CD4-positive, alpha-beta T cell treated with Interferon alpha-2 for 1 hour (primary cell): ENCODE measurements at regions not wholly inside any gene's neighbourhood (a gene's known extent, or its start where the extent isn't known, plus 50 kb on each side); places are given as distances from the start of the nearest gene placed in this dataset.
"Not testable (repeated sequence)": the region's sequence is repeated elsewhere in the genome, so short reads cannot be mapped to it uniquely, and the experiment has no call there.

Experiments used
- DNase-seq, 2 donors: peaks; one replicate each; pipeline ENCODE4 v3.0.0-alpha.2; 2020 to 2022

DNA sequence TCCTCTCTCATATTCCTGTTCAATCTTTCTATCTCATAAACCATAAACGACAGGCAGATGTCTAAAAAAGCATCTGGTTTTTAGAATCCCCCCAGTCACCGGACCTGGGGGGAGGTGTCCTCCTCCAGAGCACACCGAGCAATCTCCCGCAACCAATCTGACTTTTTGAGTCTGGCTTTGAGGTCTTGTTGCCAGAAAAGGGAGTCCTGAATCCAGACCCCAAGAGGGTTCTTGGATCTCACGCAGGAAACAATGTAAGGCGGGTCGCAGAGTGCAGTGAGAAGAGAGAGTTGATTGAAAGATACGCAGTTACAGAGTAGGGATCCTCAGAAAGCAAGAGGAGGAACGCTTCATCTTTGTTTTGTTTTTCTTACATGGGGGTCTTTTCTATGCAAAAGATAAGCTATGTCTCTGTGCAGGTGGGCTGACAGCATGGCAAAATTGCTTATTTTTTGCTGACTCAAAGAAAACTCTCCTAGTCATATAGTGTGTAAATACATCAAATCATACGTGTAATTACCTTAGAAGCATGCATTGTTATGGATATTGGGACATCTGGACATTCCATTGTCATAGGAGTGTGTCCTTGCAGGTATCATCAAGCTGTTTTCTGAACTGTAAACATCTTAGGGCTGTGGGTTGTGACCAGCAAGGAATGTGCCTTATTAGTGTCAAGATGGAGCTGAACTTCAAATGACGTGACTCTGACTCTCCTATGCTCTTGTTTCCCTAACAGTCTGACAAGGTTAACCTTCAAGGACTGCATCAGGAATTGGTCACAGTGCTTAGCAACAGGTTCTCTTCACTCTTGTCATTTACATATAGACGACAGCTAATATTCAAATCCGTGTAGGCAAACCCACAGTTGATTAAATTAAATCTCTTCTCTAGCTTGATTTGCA is 159.3 kb upstream of the DAPK1 start:
- no peak for DNase-seq

DNA sequence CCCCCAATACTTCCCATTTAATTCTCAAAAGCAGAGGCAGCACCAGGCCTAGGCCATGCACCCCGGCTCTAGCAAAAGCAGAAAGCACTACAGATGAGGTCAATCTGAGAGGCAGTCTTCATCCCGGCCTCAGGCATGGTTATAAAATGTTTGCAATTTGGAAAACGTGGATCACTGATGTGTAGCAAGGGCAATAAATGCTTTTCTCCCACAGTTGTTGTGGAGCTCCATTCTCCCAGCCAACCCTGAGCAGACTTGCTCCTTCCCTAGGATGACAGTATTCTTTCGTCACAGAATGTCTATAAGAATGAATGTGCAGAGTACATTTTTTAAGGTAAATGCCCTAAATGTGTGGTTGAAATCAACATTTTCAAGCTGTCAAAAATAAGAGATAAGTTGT is 157.3 kb upstream of the DAPK1 start:
- no peak for DNase-seq

DNA sequence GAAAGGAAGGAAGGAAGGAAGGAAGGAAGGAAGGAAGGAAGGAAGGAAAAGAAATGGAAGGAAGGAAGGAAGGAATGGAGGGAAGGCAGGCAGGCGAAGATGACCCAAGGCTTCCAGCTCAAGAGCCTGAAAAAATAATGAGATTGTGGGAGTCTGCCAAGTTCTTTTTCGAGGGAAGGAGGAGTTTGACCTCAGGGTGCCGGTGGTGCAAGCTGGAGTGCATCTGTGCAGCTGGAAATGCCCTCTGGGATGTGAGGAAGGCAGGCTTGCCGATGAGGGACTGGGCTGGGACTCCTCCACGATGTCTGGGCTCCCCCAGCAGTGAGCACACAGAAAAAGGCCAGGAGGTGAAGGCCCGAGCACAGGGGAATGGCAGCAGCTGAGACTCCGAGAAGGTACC is 154.9 kb upstream of the DAPK1 start:
- no peak for DNase-seq

DNA sequence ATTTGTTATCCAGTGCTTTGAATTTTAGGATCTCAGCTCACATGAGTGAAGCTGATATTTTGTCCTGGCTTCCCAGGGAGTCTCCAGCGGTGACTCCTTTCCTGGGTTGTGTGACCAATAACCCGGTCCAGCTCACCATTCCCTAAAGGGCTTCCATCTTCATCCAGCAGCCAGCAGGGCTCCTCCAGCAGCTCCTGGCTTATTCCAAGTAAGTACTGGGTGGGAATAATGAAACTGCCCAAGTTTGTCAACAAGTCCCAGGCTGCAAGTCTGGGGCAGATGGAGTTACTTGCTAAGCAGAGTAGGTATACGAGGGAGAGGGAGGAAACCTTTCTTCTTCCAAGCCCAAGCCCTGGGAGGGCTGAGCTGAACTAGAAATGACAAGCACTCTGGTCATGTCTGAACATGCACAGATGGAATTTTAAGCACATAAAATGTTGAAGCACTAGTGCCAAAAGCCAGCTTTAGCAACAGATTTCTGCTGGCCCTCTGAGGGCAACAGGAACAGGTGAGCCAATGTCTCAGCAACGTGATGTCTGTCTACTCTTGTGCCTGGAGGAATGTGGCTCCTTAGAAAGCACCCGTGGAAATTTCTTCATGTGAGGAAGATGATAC is 153.7 kb upstream of the DAPK1 start:
- no peak for DNase-seq

DNA sequence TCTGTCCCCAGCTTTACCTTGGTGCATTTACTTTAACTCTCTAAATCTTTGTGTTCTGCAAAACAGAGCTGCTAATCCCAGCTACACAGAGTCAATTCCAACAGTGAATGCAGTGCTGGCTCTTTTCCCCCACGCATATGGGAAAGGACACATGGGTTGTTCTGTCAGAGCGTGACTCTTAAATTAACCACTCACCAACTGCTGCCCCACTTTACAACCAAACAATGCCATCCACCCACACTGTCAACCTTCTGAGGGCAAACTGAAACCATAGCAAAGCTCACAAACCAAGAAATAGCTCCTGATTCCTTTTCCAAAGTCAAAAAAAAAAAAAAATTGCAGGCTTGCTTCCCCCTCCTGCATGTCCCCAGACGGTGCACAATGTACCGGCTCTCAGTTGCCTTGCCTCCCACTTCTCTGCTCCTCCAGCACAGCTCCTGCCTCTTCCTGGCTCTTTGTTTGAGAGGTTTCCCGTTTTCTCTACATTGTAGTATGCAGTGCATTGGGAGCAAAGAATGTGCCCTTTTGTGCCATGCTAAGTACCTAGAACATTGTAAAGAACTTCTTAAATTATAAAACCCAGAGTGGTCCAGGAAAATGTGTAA is 151.5 kb upstream of the DAPK1 start:
- no peak for DNase-seq

DNA sequence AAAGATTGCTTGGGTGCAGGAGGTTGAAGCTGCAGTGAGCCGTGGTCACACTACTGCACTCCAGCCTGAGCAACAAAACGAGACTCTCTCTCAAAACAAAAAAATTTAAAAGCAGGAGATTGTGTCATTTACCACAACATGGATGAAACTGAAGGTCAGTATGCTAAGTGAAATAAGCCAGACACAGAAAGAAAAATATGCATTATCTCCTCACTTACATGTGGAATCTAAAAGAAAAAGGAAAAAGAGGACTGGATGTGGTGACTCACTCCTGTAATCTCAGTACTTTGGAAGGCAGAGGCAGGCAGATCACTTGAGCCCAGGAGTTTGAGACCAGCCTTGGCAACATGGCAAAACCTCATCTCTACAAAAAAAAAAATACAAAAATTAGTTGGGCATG is 146.8 kb upstream of the DAPK1 start:
- DNase-seq, result no peak

DNA sequence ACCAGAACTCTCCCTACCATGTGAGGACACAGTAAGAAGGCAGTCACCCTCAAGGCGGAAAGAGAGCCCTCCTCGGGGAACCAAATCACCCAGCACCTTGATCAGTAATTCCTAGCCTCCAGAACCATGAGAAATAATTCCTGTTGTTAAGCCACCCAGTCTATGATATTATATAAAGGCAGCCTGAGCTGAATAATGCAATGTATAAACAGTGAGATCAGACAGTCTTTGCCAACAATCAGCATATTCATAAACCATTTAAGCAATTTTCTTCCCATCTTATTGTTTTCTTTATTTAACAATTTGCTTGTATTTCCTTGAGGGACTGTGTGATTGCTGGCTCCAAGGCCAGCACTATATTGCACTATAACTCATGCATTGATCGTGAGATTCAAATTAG is 144.4 kb upstream of the DAPK1 start:
- DNase-seq, result no peak

DNA sequence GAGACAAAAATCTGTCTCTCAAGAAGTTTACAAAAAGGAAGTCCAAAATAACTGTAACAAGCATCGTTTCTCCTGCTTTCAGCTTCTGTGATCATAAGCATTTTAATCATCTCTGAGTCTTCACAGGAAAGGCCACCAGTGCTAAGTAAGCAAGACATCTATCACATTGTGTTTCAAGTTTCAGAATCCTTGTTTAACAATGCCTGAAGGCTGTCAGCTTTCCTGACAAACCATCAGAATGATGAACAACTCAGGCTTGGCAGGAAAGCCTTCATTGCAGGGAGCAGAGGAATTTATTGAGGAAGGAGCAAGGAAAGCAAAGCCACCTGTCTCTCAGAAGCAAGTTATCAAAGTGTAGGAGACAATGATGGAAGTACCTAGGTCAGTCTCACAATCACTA is 143.5 kb upstream of the DAPK1 start:
- DNase-seq, result no peak

DNA sequence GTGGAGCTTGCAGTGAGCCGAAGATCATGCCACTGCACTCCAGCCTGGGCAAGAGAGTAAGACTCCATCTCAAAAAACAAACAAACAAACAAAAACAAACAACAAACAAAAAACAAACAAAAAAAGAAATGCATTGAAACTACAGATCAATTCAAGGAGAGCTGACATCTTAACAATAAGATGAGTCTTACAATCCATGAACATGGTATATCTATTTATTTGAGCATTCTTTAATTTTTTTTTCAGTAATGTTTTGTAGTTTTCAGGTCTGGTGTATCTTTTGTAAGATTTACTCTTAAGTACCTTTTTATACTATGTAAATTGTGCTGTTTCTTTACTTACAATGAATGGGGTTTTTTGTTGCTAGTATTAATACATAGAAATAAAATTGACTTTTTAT is 140.1 kb upstream of the DAPK1 start:
- DNase-seq, result no peak

DNA sequence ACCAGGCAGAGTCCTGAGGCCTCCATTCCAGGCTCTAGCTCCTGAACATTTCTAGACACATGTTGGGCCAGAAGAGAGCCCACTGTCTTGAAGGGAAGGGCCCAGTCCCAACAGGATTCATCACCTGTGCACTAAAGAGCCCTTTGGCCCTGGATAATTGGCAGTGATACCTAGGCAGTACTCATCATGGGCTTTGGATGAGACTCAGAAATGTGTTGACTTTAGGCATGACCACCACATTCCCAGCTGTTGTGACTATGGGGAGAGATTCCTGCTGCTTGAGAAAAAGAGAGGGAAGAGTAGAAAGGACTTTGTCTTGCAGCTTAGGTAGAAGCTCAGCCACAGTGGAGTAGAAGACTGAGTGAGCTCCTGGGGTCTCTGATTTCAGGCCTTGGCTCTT is 138.4 kb upstream of the DAPK1 start:
- no peak for DNase-seq

DNA sequence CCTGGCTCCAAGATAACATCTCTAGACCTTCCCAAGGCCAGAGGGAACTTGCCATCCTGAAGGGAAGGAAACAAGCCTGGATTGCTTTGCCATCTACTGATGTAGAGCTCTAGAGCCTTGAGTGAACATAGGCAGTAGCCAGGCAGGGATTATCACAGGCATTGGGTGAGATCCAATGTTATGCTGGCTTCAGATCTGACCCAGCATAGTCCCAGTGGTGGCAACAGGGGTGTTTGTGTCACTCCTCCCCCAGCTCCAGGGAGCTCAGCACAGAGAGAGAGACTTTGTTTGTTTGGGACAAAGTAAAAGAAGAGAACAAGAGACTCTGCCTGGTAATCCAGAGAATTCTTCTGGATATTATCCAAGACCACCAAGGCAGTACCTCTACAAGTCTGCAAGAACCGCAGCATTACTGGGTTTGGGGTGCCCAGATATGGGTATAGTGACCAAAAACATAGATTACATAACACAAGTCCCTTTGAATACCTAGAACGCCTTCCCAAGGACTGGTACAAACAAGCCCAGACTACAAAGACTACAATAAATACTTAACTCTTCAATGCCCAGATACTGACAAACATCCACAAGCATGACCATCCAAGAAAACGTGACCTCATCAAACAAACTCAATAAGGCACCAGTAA is 137.6 kb upstream of the DAPK1 start:
- DNase-seq, result no peak

DNA sequence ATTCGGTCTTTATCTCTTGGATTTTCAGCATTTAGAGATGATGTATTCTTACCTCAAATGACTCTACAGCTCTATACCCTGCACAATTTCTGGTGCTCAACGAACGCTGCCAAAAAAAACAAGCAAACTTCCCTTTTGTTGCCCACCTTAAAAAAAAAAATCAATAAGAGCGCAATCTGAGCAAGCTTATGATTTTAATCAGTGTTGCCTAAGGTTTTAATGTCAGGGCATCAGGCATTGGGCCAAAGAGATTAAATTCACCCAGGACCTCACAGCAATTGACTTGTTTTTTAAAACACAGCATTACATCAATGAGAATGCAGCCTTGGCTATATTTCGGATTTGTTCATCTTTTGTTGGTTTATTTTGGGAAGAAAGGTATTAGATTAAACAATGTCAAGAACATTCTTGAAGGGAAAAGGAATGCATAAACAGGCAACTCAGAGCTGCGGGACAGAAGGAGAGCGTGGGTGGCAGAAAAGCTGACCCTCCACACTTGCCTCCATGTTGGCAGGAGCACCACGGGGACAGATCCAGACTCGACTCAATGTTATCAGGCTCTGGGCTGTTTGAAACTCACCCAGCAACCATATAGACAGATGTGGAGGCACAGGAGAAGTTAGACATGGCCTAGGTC is 127.5 kb upstream of the DAPK1 start:
- no peak for DNase-seq

DNA sequence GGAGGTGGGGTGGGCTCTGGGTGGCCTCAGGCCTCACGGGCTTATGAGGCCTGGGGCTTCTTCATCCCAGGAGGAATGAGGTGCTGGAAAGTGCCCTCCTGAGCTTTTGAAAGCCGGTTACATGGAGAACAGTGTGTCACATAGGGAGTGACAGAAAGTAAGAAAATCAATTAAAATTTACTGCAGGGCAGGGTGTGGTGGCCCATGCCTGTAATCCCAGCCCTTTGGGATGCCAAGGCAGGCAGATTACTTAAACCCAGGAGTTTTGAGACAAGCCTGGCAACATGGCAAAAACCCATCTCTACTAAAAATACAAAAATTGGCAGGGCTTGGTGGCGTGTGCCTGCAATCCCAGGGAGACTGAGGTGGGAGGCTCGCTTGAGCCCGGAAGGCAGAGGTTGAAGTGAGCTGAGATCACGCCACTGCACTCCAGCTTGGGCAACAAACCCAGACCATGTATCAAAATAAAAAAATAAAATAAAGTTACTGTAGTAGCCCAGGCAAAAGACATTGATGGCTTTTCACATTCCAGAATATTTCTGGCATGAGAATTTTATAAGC is 125.8 kb upstream of the DAPK1 start:
- DNase-seq, result no peak

DNA sequence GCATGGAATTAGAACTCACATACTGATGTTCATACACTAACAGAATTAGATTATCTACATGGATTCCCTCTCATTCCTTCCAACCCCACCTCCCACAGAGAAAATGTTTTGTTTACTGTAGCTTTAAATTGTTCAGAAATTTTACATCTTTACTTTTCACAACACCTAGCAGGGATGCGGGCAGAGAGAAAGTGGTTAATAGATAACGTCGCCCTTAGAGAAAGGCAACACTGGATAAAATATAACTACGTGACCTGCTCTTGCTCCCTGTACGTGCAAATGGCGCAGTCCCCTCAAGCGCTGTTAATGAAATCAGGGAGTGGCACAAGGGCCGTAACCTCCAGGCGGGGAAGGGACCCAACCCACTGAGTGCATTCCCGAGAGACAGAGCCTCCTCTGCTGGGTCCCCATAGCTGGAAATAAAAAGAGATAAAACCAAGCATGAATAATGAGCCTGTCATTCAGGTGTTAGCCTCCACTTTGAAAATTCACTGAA is 125.3 kb upstream of the DAPK1 start:
- no peak for DNase-seq

DNA sequence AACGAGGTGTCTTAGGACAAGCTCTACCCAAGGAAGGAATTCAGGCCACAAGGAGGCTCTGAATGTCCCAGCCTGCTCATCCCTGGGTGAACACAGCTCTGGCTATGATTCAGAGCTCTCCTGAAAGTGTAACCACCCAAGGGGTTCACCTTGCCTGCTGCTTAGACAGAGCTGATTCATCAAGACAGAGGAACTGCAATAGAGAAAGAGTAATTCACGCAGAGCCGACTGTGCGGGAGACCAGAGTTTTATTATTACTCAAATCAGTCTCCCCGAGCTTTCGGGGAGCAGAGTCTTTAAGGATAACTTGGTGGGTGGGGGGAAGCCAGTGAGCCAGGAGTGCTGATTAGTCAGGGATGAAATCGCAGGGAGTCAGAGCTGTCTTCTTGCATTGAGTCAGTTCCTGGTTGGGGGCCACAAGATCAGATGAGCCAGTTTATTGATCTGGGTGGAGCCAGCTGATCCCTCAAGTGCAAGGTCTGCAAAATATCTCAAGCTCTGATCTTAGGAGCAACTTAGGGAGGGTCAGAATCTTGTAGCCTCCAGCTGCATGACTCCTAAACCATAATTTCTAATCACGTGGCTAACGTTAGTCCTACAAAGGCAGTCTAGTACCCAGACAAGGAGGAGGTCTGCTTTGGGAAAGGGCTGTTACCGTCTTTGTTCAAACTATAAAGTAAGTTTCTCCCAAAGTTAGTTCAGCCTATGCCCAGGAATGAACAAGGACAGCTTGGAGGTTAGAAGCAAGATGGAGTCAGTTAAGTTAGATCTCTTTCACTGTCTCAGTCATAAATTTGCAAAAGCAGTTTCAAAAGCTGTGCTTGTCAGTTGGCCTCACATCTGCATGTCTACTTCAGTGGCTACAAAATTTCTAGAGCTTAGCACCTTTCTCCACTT is 123.4 kb upstream of the DAPK1 start:
- DNase-seq, result not testable (repeated sequence)

DNA sequence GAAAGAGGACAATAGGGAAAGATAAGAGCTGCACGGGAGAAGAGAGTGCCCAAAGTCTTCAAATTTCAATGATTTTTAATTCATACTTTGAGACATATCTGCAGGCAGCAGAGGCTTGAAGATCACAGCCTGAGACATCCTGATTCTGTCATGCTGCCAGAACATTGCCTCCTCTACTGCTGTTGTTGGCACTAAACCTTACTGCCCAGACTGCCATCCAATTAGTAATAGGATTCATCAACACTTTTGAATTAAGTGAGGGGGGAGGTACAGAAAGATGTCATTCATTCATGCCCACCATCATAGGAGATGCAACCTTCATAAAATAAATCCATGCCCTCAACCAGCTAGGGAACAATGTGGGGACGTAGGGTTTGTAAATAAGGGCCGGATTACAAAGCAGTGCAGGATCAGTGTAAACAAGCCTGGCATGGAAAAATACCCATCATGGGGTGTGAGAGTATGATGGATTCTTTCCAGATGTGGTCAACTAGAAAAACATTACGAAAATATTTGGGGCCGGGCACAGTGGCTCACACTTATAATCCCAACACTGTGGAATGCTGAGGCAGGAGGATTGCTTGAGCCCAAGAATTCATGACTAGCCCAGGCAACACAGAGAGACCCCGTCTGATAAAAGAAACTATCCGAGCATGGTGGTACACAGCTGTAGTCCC is 122.1 kb upstream of the DAPK1 start:
- no peak for DNase-seq

DNA sequence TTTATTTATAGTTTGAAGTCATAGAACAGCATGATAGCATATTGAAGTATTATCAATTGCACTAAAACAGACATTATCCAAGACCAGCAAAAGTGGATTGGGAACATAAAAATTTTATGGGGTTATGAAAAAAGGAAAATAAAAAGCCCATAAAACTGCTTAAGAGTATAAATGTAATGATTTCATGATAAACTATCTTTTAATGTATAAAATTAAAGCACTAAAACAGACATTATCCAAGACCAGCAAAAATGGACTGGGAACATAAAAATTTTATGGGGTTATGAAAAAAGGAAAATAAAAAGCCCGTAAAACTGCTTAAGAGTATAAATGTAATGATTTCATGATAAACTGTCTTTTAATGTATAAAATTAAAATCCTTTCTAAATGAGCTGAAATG is 119.0 kb upstream of the DAPK1 start:
- no peak for DNase-seq

DNA sequence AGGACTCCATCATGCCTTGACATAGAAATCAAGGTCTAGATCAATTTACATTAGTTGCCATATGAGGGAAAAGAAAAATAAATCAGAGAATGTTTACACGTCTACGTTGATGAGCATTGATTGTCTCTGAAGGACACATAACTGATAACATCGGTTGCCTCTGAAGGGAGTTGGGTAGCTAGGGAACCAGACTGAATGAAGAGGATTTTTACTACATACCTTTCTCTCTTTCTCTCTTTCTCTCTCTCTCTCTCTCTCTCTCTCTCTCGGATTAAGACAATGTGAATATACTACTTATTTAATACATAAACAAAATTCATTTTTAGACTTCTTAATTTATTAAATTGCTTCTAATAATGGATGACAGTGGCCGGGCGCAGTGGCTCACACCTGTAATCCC is 118.4 kb upstream of the DAPK1 start:
- no peak for DNase-seq

DNA sequence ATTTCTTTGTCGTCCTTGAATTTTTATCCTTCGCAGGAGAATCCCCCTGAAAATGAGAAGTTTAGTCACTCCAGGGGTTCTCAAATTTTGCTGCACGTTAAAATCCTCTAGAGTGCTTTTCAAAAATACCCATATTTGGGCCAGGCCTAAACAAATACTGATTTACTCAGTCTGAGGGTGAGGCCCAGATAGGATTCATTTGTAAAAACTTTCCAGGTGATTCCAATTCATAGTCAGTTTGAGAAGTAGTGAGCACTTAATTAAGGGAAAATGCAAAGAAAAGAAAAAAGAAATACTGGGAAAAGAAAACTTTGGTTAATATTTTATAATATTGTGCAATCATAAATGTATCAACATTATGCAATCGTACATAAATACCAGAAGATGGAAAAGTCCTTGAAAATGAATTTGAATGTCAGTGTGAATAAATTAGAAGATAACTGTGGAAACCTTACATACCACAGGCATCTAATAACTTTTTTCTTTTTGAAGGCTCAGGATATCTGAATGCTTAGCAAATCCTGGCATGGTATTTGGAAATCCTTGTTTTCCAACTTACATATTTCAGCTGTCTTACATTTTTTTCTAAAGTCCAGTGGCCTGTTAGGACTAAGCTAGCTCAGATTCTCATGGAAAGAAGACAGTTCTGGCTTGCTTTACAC is 116.5 kb upstream of the DAPK1 start:
- DNase-seq, result no peak

DNA sequence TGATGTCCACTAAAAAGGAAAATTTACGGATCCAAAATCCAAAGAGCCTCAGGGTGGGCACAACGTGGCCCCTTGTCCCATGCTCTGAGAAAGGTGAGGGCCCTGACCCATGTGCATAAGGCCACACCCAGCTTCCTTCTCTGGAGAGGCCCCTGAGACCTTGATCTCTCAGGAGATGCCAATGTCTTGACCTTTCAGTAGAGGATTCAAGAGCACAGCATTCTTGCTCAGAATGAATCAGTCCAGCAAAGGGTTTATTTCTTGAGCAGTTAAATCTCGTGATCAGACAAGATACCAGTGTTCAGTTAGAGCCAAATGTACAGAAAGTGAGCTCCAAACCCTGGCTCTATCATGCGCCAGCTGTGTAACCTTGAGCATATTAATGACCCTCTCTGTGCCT is 115.9 kb upstream of the DAPK1 start:
- DNase-seq, result no peak
